SH-SY5Y (cell line): ENCODE measurements at regions not wholly inside any gene's neighbourhood (a gene's known extent, or its start where the extent isn't known, plus 50 kb on each side); places are given as distances from the start of the nearest gene placed in this dataset.

Source experiments
- GATA2 ChIP-seq: IDR thresholded peaks from 2 replicates; pipeline ENCODE4 v1.6.1; 2011; ENCODE audit warnings: mild to moderate bottlenecking, low read depth, low read length
- GATA3 ChIP-seq: IDR thresholded peaks from 2 replicates; pipeline ENCODE4 v1.6.1; 2011; ENCODE audit warnings: low read depth, mild to moderate bottlenecking, low read length, moderate library complexity

DNA sequence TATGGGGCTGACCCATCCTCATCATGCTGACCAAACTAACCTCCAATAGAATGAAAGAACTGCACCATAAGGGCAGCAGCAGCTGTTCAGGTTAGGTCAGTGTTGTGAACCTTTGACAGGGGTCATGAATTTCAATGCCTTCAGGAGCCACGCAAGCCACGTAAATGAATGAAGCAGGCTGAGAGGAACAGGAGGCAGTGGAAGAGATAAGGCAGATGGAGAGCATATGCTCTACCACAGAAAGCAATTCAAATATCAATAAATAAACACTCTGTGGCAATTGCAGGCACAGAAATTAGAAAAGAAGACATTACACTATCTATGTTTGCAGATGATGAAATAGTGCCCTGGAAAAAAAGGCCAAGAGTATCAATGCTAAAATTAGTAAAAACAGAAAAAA is 56.3 kb downstream of the SCG2 start:
- TF ChIP-seq GATA2 (peak; percentile 66), GATA3 (no peak)
